ENCODE measurements at regions not wholly inside any gene's neighbourhood (a gene's known extent, or its start where the extent isn't known, plus 50 kb on each side); places are given as distances from the start of the nearest gene placed in this dataset.
"Not testable (repeated sequence)": the region's sequence is repeated elsewhere in the genome, so short reads cannot be mapped to it uniquely, and the experiment has no call there.

DNA sequence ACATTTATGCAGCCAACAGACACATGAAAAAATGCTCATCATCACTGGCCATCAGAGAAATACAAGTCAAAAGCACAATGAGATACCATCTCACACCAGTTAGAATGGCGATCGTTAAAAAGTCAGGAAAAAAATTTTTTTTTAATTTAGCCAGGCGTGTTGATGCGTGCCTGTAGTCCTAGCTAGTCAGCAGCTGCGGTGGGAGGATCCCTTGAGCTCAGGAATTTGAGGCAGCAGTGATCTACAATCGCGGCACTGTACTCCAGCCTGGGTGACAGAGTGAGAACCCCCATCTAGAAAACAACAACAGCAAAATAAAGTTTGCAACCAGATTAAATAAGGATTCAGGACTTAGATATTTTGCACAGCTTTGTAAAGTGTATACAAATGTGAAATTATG is 65.7 kb upstream of the ALG13 start:
- Mint-ChIP-seq H3K27me3 (no peaks in the 10 kb centered on the region), H3K4me3 (no peak overlapping the region), H3K9me3 (no peaks in the 10 kb centered on the region), H3K4me1 (ENCODE audit: low read depth) (no peaks in the 10 kb centered on the region), H3K36me3 (ENCODE audit: low read depth) (no peaks in the 10 kb centered on the region), H3K27ac (no peak overlapping the region)
- intact Hi-C loops (cut with micrococcal nuclease): no loop called here
- no peak for TF ChIP-seq CTCF (IDR thresholded peaks at IDR 0.05)
- POLR2A ChIA-PET: no interaction called here
- CTCF ChIA-PET: no interaction called here
- ATAC-seq (no peak), DNase-seq (no peak)

DNA sequence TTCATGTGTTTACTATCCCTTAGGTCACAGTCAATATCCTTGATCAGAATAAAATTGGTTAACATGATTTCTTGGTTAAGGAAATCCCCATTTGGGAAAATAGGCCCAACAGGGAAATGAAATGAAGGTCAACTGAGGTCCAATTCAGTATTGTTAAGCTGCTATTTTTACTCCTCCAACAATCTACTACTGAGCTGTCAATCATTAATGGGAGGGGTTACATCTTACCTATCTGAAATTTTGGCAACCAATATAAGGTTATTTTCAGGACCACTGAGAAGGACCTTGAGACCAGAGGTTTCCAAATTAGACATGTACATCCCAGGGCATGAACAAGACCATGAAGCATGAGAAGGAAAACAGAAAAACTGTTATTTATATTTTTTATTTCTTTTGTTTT is 64.2 kb upstream of the ALG13 start:
- no peak for DNase-seq
- TF ChIP-seq CTCF (IDR thresholded peaks at IDR 0.05): no peak
- no peak overlapping the region for H3K4me3 Mint-ChIP-seq
- CTCF ChIA-PET: no interaction called here
- intact Hi-C loops (cut with micrococcal nuclease): no loop called here
- no peaks in the 10 kb centered on the region for H3K27me3 Mint-ChIP-seq
- no peaks in the 10 kb centered on the region for H3K4me1 Mint-ChIP-seq (ENCODE audit: low read depth)
- H3K36me3 Mint-ChIP-seq (ENCODE audit: low read depth): no peaks in the 10 kb centered on the region
- POLR2A ChIA-PET: no interaction called here
- ATAC-seq: no peak
- no peak overlapping the region for H3K27ac Mint-ChIP-seq
- no peaks in the 10 kb centered on the region for H3K9me3 Mint-ChIP-seq

GRCh38 chrX:111620084-111620483 is 60.9 kb upstream of the ALG13 start:
- H3K27me3 Mint-ChIP-seq; DNase-seq; H3K4me3 Mint-ChIP-seq; H3K4me1 Mint-ChIP-seq (ENCODE audit: low read depth); ATAC-seq; CTCF ChIA-PET; H3K27ac Mint-ChIP-seq; intact Hi-C loops (cut with micrococcal nuclease); POLR2A ChIA-PET; H3K36me3 Mint-ChIP-seq (ENCODE audit: low read depth); H3K9me3 Mint-ChIP-seq: not testable (repeated sequence)

- TF ChIP-seq CTCF (IDR thresholded peaks at IDR 0.05): no peak
- no peak for DNase-seq
- no peaks in the 10 kb centered on the region for H3K27me3 Mint-ChIP-seq
- CTCF ChIA-PET: no interaction called here
- no peaks in the 10 kb centered on the region for H3K9me3 Mint-ChIP-seq
- no peaks in the 10 kb centered on the region for H3K36me3 Mint-ChIP-seq (ENCODE audit: low read depth)
- no peak overlapping the region for H3K27ac Mint-ChIP-seq
- no peak for ATAC-seq
- intact Hi-C loops (cut with micrococcal nuclease): no loop called here
- H3K4me3 Mint-ChIP-seq: no peak overlapping the region
- no peaks in the 10 kb centered on the region for H3K4me1 Mint-ChIP-seq (ENCODE audit: low read depth)
- POLR2A ChIA-PET: no interaction called here
Observed at GRCh38 chrX:111624169-111624568, 56.8 kb upstream of the ALG13 start.

- ATAC-seq; H3K27me3 Mint-ChIP-seq; H3K4me1 Mint-ChIP-seq (ENCODE audit: low read depth); POLR2A ChIA-PET; CTCF ChIA-PET; H3K9me3 Mint-ChIP-seq; intact Hi-C loops (cut with micrococcal nuclease); H3K27ac Mint-ChIP-seq; DNase-seq; H3K4me3 Mint-ChIP-seq; H3K36me3 Mint-ChIP-seq (ENCODE audit: low read depth): not testable (repeated sequence)
Observed at GRCh38 chrX:111627256-111627655, 53.7 kb upstream of the ALG13 start.

Data from activated CD8-positive, alpha-beta T cell treated with anti-CD3 and anti-CD28 coated beads for 36 hours (primary cell).